ENCODE measurements at regions not wholly inside any gene's neighbourhood (a gene's known extent, or its start where the extent isn't known, plus 50 kb on each side); places are given as distances from the start of the nearest gene placed in this dataset.
"Not testable (repeated sequence)": the region's sequence is repeated elsewhere in the genome, so short reads cannot be mapped to it uniquely, and the experiment has no call there.

GRCh38 chr21:22288885-22289499, 1290.8 kb downstream of the NCAM2 start:
- no peak for DNase-seq (ENCODE audit: low read depth)

GRCh38 chr21:22292144-22292543, 1293.9 kb downstream of the NCAM2 start:
- DNase-seq (ENCODE audit: low read depth) = no peak

- no peak for DNase-seq (ENCODE audit: low read depth)
Measured at GRCh38 chr21:22297575-22297974, 1299.4 kb downstream of the NCAM2 start.

GRCh38 chr21:22311741-22312462, 1313.7 kb downstream of the NCAM2 start:
- no peak for DNase-seq (ENCODE audit: low read depth)

GRCh38 chr21:22314963-22315362, 1316.8 kb downstream of the NCAM2 start:
- no peak for DNase-seq (ENCODE audit: low read depth)

- DNase-seq (ENCODE audit: low read depth) = no peak
Measured at GRCh38 chr21:22319435-22319834, 1321.2 kb downstream of the NCAM2 start.

GRCh38 chr21:22342889-22343288, 1344.7 kb downstream of the NCAM2 start:
- no peak for DNase-seq (ENCODE audit: low read depth)

- DNase-seq (ENCODE audit: low read depth) = no peak
Measured at GRCh38 chr21:22343303-22343702, 1345.1 kb downstream of the NCAM2 start.

- no peak for DNase-seq (ENCODE audit: low read depth)
Measured at GRCh38 chr21:22343721-22344120, 1345.5 kb downstream of the NCAM2 start.

GRCh38 chr21:22345624-22346023, 1347.4 kb downstream of the NCAM2 start:
- DNase-seq (ENCODE audit: low read depth) = no peak

GRCh38 chr21:22346576-22346975, 1348.4 kb downstream of the NCAM2 start:
- DNase-seq (ENCODE audit: low read depth) = no peak

GRCh38 chr21:22351076-22351475, 1352.9 kb downstream of the NCAM2 start:
- DNase-seq (ENCODE audit: low read depth) = no peak

- DNase-seq (ENCODE audit: low read depth) = no peak
Measured at GRCh38 chr21:22352088-22352487, 1353.9 kb downstream of the NCAM2 start.

- DNase-seq (ENCODE audit: low read depth) = no peak
Measured at GRCh38 chr21:22355949-22356348, 1357.7 kb downstream of the NCAM2 start.

- no peak for DNase-seq (ENCODE audit: low read depth)
Measured at GRCh38 chr21:22356663-22357062, 1358.5 kb downstream of the NCAM2 start.

- not testable (repeated sequence) for DNase-seq (ENCODE audit: low read depth)
Measured at GRCh38 chr21:22359599-22359998, 1361.4 kb downstream of the NCAM2 start.

- no peak for DNase-seq (ENCODE audit: low read depth)
Measured at GRCh38 chr21:22363504-22363903, 1365.3 kb downstream of the NCAM2 start.

GRCh38 chr21:22364163-22364562, 1366.0 kb downstream of the NCAM2 start:
- DNase-seq (ENCODE audit: low read depth) = no peak

GRCh38 chr21:22374218-22374969, 1376.2 kb downstream of the NCAM2 start:
- DNase-seq (ENCODE audit: low read depth) = no peak

- not testable (repeated sequence) for DNase-seq (ENCODE audit: low read depth)
Measured at GRCh38 chr21:22377795-22378194, 1379.6 kb downstream of the NCAM2 start.

GRCh38 chr21:22393324-22393723, 1395.1 kb downstream of the NCAM2 start:
- DNase-seq (ENCODE audit: low read depth) = no peak

- DNase-seq (ENCODE audit: low read depth) = no peak
Measured at GRCh38 chr21:22395965-22396364, 1397.8 kb downstream of the NCAM2 start.
